PC-3 (cell line): ENCODE measurements at regions not wholly inside any gene's neighbourhood (a gene's known extent, or its start where the extent isn't known, plus 50 kb on each side); places are given as distances from the start of the nearest gene placed in this dataset.

ENCODE experiments used
- EZH2 ChIP-seq: fragments of 300-600 bp; sonication (generic); IDR thresholded peaks from one replicate; pipeline ENCODE4 v1.6.1; 2017; ENCODE audit warnings: antibody characterized with exemption, mild to moderate bottlenecking, low read length; ENCODE audit not compliant: unreplicated experiment
- EZH2phosphoT487 ChIP-seq: fragments of 300-600 bp; sonication (generic); IDR thresholded peaks from 2 replicates; pipeline ENCODE4 v1.6.1; 2018; ENCODE audit warnings: mild to moderate bottlenecking, antibody characterized with exemption, low read length, borderline replicate concordance
- TF ChIP-seq, protein P1 (sequence below): fragments of 300-600 bp; sonication (generic); conservative IDR thresholded peaks from 2 replicates; pipeline ENCODE4 v1.5.1; 2017; ENCODE audit warnings: antibody characterized with exemption, low read depth, mild to moderate bottlenecking, low read length

GRCh38 chr19:27765912-27766725 lies 1446.8 kb downstream of the UQCRFS1 start:
- TF ChIP-seq, protein P1, sequence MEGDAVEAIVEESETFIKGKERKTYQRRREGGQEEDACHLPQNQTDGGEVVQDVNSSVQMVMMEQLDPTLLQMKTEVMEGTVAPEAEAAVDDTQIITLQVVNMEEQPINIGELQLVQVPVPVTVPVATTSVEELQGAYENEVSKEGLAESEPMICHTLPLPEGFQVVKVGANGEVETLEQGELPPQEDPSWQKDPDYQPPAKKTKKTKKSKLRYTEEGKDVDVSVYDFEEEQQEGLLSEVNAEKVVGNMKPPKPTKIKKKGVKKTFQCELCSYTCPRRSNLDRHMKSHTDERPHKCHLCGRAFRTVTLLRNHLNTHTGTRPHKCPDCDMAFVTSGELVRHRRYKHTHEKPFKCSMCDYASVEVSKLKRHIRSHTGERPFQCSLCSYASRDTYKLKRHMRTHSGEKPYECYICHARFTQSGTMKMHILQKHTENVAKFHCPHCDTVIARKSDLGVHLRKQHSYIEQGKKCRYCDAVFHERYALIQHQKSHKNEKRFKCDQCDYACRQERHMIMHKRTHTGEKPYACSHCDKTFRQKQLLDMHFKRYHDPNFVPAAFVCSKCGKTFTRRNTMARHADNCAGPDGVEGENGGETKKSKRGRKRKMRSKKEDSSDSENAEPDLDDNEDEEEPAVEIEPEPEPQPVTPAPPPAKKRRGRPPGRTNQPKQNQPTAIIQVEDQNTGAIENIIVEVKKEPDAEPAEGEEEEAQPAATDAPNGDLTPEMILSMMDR: no peak
- TF ChIP-seq EZH2: no peak
- TF ChIP-seq EZH2phosphoT487: no peak
